ENCODE measurements at regions not wholly inside any gene's neighbourhood (a gene's known extent, or its start where the extent isn't known, plus 50 kb on each side); places are given as distances from the start of the nearest gene placed in this dataset.

DNA sequence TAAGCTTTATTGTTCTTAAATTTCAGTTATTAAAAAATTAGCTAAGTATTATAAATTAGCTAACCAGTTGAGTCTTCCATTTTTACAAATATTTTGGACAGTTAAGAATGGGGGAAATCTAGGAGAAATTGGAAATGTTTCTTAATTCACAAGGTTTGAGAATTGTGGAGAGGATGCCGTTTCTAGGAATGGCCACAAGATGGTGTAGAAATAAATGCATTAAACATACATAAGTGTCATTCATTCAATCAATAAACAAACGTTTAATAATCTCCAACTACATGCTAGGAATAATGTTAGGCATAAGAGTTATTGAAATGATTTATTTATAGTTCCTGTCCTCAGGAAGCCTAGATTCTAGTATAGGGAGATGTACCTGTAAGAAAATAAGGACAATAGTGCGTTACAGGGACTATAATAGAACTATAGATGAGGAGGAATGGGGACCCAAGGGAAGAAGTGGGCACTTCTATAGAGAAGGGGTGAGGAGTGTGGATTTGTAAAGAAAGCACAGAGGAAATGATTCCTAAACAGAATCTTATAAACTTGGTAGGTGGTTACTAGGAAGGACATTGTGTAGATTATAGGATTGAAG, 195.7 kb upstream of the ANK2 start:
- TF ChIP-seq, protein P1, sequence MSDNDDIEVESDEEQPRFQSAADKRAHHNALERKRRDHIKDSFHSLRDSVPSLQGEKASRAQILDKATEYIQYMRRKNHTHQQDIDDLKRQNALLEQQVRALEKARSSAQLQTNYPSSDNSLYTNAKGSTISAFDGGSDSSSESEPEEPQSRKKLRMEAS (IDR thresholded peaks at IDR 0.05), result no peak
- TF ChIP-seq, protein P2, sequence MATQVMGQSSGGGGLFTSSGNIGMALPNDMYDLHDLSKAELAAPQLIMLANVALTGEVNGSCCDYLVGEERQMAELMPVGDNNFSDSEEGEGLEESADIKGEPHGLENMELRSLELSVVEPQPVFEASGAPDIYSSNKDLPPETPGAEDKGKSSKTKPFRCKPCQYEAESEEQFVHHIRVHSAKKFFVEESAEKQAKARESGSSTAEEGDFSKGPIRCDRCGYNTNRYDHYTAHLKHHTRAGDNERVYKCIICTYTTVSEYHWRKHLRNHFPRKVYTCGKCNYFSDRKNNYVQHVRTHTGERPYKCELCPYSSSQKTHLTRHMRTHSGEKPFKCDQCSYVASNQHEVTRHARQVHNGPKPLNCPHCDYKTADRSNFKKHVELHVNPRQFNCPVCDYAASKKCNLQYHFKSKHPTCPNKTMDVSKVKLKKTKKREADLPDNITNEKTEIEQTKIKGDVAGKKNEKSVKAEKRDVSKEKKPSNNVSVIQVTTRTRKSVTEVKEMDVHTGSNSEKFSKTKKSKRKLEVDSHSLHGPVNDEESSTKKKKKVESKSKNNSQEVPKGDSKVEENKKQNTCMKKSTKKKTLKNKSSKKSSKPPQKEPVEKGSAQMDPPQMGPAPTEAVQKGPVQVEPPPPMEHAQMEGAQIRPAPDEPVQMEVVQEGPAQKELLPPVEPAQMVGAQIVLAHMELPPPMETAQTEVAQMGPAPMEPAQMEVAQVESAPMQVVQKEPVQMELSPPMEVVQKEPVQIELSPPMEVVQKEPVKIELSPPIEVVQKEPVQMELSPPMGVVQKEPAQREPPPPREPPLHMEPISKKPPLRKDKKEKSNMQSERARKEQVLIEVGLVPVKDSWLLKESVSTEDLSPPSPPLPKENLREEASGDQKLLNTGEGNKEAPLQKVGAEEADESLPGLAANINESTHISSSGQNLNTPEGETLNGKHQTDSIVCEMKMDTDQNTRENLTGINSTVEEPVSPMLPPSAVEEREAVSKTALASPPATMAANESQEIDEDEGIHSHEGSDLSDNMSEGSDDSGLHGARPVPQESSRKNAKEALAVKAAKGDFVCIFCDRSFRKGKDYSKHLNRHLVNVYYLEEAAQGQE (IDR thresholded peaks at IDR 0.05; ENCODE audit: low read depth), result no peak

Data from Ishikawa (cell line).